ENCODE measurements at regions not wholly inside any gene's neighbourhood (a gene's known extent, or its start where the extent isn't known, plus 50 kb on each side); places are given as distances from the start of the nearest gene placed in this dataset.

- Mint-ChIP-seq H3K27ac (no peak overlapping the region), H3K9me3 (no peaks in the 10 kb centered on the region), H3K36me3 (ENCODE audit: low read depth) (no peaks in the 10 kb centered on the region), H3K27me3 (ENCODE audit: low read depth, poor library complexity) (peaks cover 2% of the 10 kb centered on the region), H3K4me3 (no peak overlapping the region), H3K4me1 (peaks cover 8% of the 10 kb centered on the region)
- no peak for DNase-seq
- TF ChIP-seq CTCF (IDR thresholded peaks at IDR 0.05) = no peak
Observed at GRCh38 chr14:66119606-66120231, 366.5 kb upstream of the CCDC196 start.

GRCh38 chr14:66120402-66120801 lies 365.8 kb upstream of the CCDC196 start:
- Mint-ChIP-seq H3K36me3 (ENCODE audit: low read depth) (no peaks in the 10 kb centered on the region), H3K27me3 (ENCODE audit: low read depth, poor library complexity) (peaks cover 2% of the 10 kb centered on the region), H3K9me3 (no peaks in the 10 kb centered on the region), H3K4me3 (no peak overlapping the region), H3K27ac (no peak overlapping the region), H3K4me1 (peaks cover 8% of the 10 kb centered on the region)
- DNase-seq = no peak
- no peak for TF ChIP-seq CTCF (IDR thresholded peaks at IDR 0.05)

- no peaks in the 10 kb centered on the region for H3K36me3 Mint-ChIP-seq (ENCODE audit: low read depth)
- no peak overlapping the region for H3K4me3 Mint-ChIP-seq
- H3K27me3 Mint-ChIP-seq (ENCODE audit: low read depth, poor library complexity) = peaks cover 3% of the 10 kb centered on the region
- H3K9me3 Mint-ChIP-seq = no peaks in the 10 kb centered on the region
- H3K4me1 Mint-ChIP-seq = no peaks in the 10 kb centered on the region
- H3K27ac Mint-ChIP-seq = no peak overlapping the region
- DNase-seq = no peak
- TF ChIP-seq CTCF (IDR thresholded peaks at IDR 0.05) = no peak
Observed at GRCh38 chr14:66121859-66122258, 364.3 kb upstream of the CCDC196 start.

GRCh38 chr14:66129224-66129623 lies 356.9 kb upstream of the CCDC196 start:
- Mint-ChIP-seq H3K27ac (no peak overlapping the region), H3K4me1 (peaks cover 4% of the 10 kb centered on the region), H3K27me3 (ENCODE audit: low read depth, poor library complexity) (peaks cover 6% of the 10 kb centered on the region), H3K4me3 (no peak overlapping the region), H3K36me3 (ENCODE audit: low read depth) (no peaks in the 10 kb centered on the region), H3K9me3 (no peaks in the 10 kb centered on the region)
- TF ChIP-seq CTCF (IDR thresholded peaks at IDR 0.05) = no peak
- DNase-seq = no peak

- H3K4me3 Mint-ChIP-seq = no peak overlapping the region
- peaks cover 3% of the 10 kb centered on the region for H3K27me3 Mint-ChIP-seq (ENCODE audit: low read depth, poor library complexity)
- no peaks in the 10 kb centered on the region for H3K36me3 Mint-ChIP-seq (ENCODE audit: low read depth)
- H3K27ac Mint-ChIP-seq = no peak overlapping the region
- DNase-seq = no peak
- H3K9me3 Mint-ChIP-seq = no peaks in the 10 kb centered on the region
- peaks cover 4% of the 10 kb centered on the region for H3K4me1 Mint-ChIP-seq
- no peak for TF ChIP-seq CTCF (IDR thresholded peaks at IDR 0.05)
Observed at GRCh38 chr14:66131111-66131510, 355.1 kb upstream of the CCDC196 start.

GRCh38 chr14:66133666-66134065 lies 352.5 kb upstream of the CCDC196 start:
- DNase-seq = no peak
- Mint-ChIP-seq H3K36me3 (ENCODE audit: low read depth) (no peaks in the 10 kb centered on the region), H3K27ac (no peak overlapping the region), H3K27me3 (ENCODE audit: low read depth, poor library complexity) (peaks cover 3% of the 10 kb centered on the region), H3K4me1 (peaks cover 4% of the 10 kb centered on the region), H3K9me3 (no peaks in the 10 kb centered on the region), H3K4me3 (no peak overlapping the region)
- no peak for TF ChIP-seq CTCF (IDR thresholded peaks at IDR 0.05)
